HEK293 (cell line): ENCODE measurements at regions not wholly inside any gene's neighbourhood (a gene's known extent, or its start where the extent isn't known, plus 50 kb on each side); places are given as distances from the start of the nearest gene placed in this dataset.

Source experiments
- BCL6B ChIP-seq: fragments of 450-650 bp; formaldehyde crosslinking; IDR thresholded peaks from 2 replicates; pipeline ENCODE4 v1.5.1; 2017; ENCODE audit warnings: missing biosample characterization, missing genetic modification characterization
- HOXA7 ChIP-seq: sonication (generic); formaldehyde crosslinking; IDR thresholded peaks from 2 replicates; pipeline ENCODE4 v1.8.1; 2022; ENCODE audit warnings: missing genetic modification reagents, borderline replicate concordance
- KLF10 ChIP-seq: fragments of 450-650 bp; IDR thresholded peaks from 2 replicates; pipeline ENCODE4 v1.5.1; 2018; ENCODE audit warnings: missing biosample characterization, mild to moderate bottlenecking, missing genetic modification characterization
- OVOL3 ChIP-seq: fragments of 450-650 bp; formaldehyde crosslinking; IDR thresholded peaks from 2 replicates; pipeline ENCODE4 v1.5.1; 2016; ENCODE audit warnings: missing biosample characterization, missing genetic modification characterization
- PRDM2 ChIP-seq: fragments of 450-650 bp; formaldehyde crosslinking; IDR thresholded peaks from 2 replicates; pipeline ENCODE4 v1.5.1; 2016; ENCODE audit warnings: missing biosample characterization, missing genetic modification characterization, borderline replicate concordance
- SALL2 ChIP-seq: fragments of 450-650 bp; formaldehyde crosslinking; IDR thresholded peaks from 2 replicates; pipeline ENCODE4 v1.5.0; 2017; ENCODE audit warnings: missing biosample characterization, mild to moderate bottlenecking, missing genetic modification characterization, borderline replicate concordance
- ZNF138 ChIP-seq: fragments of 450-650 bp; formaldehyde crosslinking; IDR thresholded peaks from 2 replicates; pipeline ENCODE4 v1.5.1; 2016; ENCODE audit warnings: missing biosample characterization, missing genetic modification characterization, borderline replicate concordance
- ZNF157 ChIP-seq: fragments of 450-650 bp; formaldehyde crosslinking; IDR thresholded peaks from 2 replicates; pipeline ENCODE4 v1.5.1; 2016; ENCODE audit warnings: missing biosample characterization, missing genetic modification characterization
- ZNF202 ChIP-seq: fragments of 450-650 bp; formaldehyde crosslinking; IDR thresholded peaks from 2 replicates; pipeline ENCODE4 v1.5.1; 2016; ENCODE audit warnings: missing biosample characterization, missing genetic modification characterization, borderline replicate concordance
- ZNF23 ChIP-seq: fragments of 450-650 bp; formaldehyde crosslinking; IDR thresholded peaks from 2 replicates; pipeline ENCODE4 v1.5.1; 2016; ENCODE audit warnings: missing biosample characterization, missing genetic modification characterization, borderline replicate concordance
- ZNF26 ChIP-seq: fragments of 450-650 bp; formaldehyde crosslinking; IDR thresholded peaks from 2 replicates; pipeline ENCODE4 v1.5.1; 2016; ENCODE audit warnings: missing biosample characterization, missing genetic modification characterization
- ZNF341 ChIP-seq: fragments of 450-650 bp; formaldehyde crosslinking; IDR thresholded peaks from 2 replicates; pipeline ENCODE4; 2016; ENCODE audit warnings: low read depth, missing biosample characterization, missing genetic modification characterization
- ZNF423 ChIP-seq: fragments of 450-650 bp; formaldehyde crosslinking; IDR thresholded peaks from 2 replicates; pipeline ENCODE4 v1.5.1; 2016; ENCODE audit warnings: missing biosample characterization, missing genetic modification characterization
- ZNF433 ChIP-seq: fragments of 450-650 bp; formaldehyde crosslinking; IDR thresholded peaks from 2 replicates; pipeline ENCODE4 v1.5.1; 2016; ENCODE audit warnings: missing biosample characterization, missing genetic modification characterization, low read depth
- ZNF473 ChIP-seq: fragments of 450-650 bp; formaldehyde crosslinking; IDR thresholded peaks from 2 replicates; pipeline ENCODE4 v1.5.1; 2017; ENCODE audit warnings: missing biosample characterization, missing genetic modification characterization
- ZNF610 ChIP-seq: fragments of 450-650 bp; formaldehyde crosslinking; IDR thresholded peaks from 2 replicates; pipeline ENCODE4 v1.5.1; 2016; ENCODE audit warnings: missing biosample characterization, missing genetic modification characterization, borderline replicate concordance
- ZNF692 ChIP-seq: fragments of 450-650 bp; formaldehyde crosslinking; IDR thresholded peaks from 2 replicates; pipeline ENCODE4 v1.5.1; 2016; ENCODE audit warnings: missing biosample characterization, missing genetic modification characterization
- ZNF777 ChIP-seq: fragments of 450-650 bp; formaldehyde crosslinking; IDR thresholded peaks from 2 replicates; pipeline ENCODE4 v1.5.1; 2017; ENCODE audit warnings: missing biosample characterization, missing genetic modification characterization, borderline replicate concordance
- ZSCAN18 ChIP-seq: fragments of 450-650 bp; formaldehyde crosslinking; IDR thresholded peaks from 2 replicates; pipeline ENCODE4 v1.5.1; 2016; ENCODE audit warnings: missing biosample characterization, missing genetic modification characterization
- ZSCAN23 ChIP-seq: fragments of 450-650 bp; formaldehyde crosslinking; IDR thresholded peaks from 2 replicates; pipeline ENCODE4 v1.5.1; 2016; ENCODE audit warnings: missing biosample characterization, missing genetic modification characterization
- TF ChIP-seq, protein P1 (sequence below): fragments of 450-650 bp; formaldehyde crosslinking; IDR thresholded peaks from 2 replicates; pipeline ENCODE4 v1.5.1; 2016; ENCODE audit warnings: missing biosample characterization, missing genetic modification characterization, borderline replicate concordance
- TF ChIP-seq, protein P2 (sequence below): fragments of 450-650 bp; formaldehyde crosslinking; IDR thresholded peaks from 2 replicates; pipeline ENCODE4 v1.5.1; 2016; ENCODE audit warnings: missing biosample characterization, missing genetic modification characterization

DNA sequence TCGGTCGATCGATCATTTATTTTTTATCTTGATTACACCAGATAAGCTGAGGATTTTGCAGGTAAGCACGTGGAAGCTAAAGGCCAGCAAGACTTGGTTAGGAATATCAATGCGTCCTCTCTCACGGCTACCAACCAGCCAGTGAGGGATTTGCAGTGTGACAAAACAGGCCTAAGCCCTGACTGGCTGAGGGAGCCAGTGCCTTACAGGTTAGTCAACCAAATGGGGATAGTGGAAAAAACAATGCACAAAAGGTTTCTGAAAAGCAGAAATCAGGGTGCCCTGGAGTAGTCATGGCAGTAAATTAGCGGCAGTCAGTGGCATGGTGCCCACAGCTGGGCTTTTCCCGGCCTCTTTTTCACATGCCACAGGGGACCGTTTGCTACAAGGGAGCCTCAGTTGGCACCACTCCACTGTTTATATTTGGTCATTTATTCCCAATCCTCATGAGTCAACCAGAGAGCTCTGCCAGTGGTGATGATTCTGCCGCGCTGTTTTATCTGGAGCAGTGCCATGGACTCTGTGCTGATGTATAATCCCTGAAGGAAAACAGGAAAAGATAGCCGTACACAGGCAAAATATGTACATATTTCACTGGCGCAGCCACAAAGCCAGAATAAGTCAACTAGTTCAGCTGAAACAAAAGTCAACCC, 167.6 kb downstream of the RHOU start (continued):
- TF ChIP-seq PRDM2 (tag by site-specific recombination) (no peak), SALL2 (no peak), ZNF202 (tag by site-specific recombination) (no peak), ZNF777 (tag by site-specific recombination) (no peak), ZNF26 (tag by site-specific recombination) (no peak), ZNF138 (tag by site-specific recombination) (no peak), ZNF433 (tag by site-specific recombination) (no peak), HOXA7 (CRISPR knock-in tag) (no peak), ZSCAN18 (tag by site-specific recombination) (no peak), ZNF157 (tag by site-specific recombination) (no peak), ZNF610 (peak; percentile 74; the same call in 1 of the 2 replicates), KLF10 (peak; percentile 95), BCL6B (tag by site-specific recombination) (no peak), ZNF23 (tag by site-specific recombination) (no peak), ZNF341 (tag by site-specific recombination) (no peak), ZNF473 (tag by site-specific recombination) (no peak), ZSCAN23 (tag by site-specific recombination) (peak; percentile 98), ZNF423 (tag by site-specific recombination) (peak; percentile 100), ZNF692 (tag by site-specific recombination) (peak; percentile 95), OVOL3 (peak; percentile 97)
- TF ChIP-seq, protein P1, sequence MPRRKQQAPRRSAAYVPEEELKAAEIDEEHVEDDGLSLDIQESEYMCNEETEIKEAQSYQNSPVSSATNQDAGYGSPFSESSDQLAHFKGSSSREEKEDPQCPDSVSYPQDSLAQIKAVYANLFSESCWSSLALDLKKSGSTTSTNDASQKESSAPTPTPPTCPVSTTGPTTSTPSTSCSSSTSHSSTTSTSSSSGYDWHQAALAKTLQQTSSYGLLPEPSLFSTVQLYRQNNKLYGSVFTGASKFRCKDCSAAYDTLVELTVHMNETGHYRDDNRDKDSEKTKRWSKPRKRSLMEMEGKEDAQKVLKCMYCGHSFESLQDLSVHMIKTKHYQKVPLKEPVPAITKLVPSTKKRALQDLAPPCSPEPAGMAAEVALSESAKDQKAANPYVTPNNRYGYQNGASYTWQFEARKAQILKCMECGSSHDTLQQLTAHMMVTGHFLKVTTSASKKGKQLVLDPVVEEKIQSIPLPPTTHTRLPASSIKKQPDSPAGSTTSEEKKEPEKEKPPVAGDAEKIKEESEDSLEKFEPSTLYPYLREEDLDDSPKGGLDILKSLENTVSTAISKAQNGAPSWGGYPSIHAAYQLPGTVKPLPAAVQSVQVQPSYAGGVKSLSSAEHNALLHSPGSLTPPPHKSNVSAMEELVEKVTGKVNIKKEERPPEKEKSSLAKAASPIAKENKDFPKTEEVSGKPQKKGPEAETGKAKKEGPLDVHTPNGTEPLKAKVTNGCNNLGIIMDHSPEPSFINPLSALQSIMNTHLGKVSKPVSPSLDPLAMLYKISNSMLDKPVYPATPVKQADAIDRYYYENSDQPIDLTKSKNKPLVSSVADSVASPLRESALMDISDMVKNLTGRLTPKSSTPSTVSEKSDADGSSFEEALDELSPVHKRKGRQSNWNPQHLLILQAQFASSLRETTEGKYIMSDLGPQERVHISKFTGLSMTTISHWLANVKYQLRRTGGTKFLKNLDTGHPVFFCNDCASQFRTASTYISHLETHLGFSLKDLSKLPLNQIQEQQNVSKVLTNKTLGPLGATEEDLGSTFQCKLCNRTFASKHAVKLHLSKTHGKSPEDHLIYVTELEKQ (tag by site-specific recombination) = peak; percentile 98
- TF ChIP-seq, protein P2, sequence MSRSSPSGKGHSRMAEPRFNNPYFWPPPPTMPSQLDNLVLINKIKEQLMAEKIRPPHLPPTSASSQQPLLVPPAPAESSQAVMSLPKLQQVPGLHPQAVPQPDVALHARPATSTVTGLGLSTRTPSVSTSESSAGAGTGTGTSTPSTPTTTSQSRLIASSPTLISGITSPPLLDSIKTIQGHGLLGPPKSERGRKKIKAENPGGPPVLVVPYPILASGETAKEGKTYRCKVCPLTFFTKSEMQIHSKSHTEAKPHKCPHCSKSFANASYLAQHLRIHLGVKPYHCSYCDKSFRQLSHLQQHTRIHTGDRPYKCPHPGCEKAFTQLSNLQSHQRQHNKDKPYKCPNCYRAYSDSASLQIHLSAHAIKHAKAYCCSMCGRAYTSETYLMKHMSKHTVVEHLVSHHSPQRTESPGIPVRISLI = no peak; the same call in 1 of the 2 replicates
